ENCODE measurements at regions not wholly inside any gene's neighbourhood (a gene's known extent, or its start where the extent isn't known, plus 50 kb on each side); places are given as distances from the start of the nearest gene placed in this dataset.

- TF ChIP-seq EZH2 (IDR thresholded peaks at IDR 0.05) (no peak), POLR2AphosphoS5 (IDR thresholded peaks at IDR 0.05; ENCODE audit: borderline replicate concordance, low read depth, low read length) (no peak)
These were observed 429.6 kb upstream of the DMAC1 start for GRCh38 chr9:8229226-8229625.
